LNCaP clone FGC (cell line): ENCODE measurements at regions not wholly inside any gene's neighbourhood (a gene's known extent, or its start where the extent isn't known, plus 50 kb on each side); places are given as distances from the start of the nearest gene placed in this dataset.

Experiments
- DNase-seq: peaks from one replicate; pipeline ENCODE4 v3.0.0-alpha.2; 2011; ENCODE audit warnings: low read depth
- H3K4me3 ChIP-seq: 2 replicates; pipeline ENCODE4 v1.5.1; 2011; ENCODE audit warnings: mild to moderate bottlenecking, low read depth, low read length, control low read depth
- CTCF ChIP-seq: IDR thresholded peaks from 2 replicates; pipeline ENCODE4 v1.5.1; 2012; ENCODE audit warnings: mild to moderate bottlenecking; ENCODE audit not compliant: control insufficient read depth, insufficient read depth; ENCODE audit errors: extremely low read depth

DNA sequence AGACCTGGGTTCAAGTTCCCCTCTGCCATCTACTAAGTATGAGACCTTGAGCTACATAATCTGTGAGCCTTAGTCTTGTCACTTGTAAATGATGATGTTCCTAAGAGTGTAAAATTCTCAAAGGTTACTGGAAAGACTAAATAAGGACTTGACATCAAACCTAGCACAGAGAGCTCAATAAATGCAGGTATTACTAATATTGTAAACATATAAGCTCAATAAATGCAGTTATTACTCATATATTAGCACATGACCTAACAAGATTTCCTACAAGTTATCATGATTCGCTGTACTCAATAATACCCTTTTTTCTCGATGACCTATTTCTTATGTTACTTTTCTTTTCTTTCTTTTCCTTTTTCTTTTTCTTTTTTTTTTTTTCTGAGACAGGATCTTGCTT lies 174.9 kb downstream of the ZNF281 start:
- DNase-seq = no peak
- no peak for TF ChIP-seq CTCF
- H3K4me3 ChIP-seq = no peak overlapping the region

- DNase-seq = no peak
- H3K4me3 ChIP-seq = no peak overlapping the region
- no peak for TF ChIP-seq CTCF
These were observed 176.4 kb downstream of the ZNF281 start for GRCh38 chr1:200233393-200233792.

DNA sequence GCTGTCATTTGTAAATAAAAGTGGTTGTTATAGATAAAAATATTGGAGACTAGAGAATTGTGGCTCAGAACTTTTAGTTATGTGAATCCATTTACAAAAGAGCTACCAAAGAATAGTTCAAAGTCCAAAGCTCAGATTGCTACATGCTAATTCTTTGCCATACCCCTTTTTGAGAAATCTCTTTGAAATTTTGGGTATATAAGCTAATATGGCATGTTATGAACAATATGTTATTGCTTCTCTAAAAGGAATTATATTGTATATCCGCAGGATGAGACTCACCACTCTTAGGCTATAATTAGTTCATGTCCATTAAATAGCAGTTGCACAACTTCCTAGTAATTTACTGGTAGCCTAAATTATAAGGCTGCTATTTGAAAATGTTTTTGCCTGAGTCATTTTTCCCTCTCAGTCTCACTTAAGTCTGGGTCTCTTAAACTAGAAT lies 178.0 kb downstream of the ZNF281 start:
- TF ChIP-seq CTCF = no peak
- no peak for DNase-seq
- no peak overlapping the region for H3K4me3 ChIP-seq

- DNase-seq = no peak
- no peak for TF ChIP-seq CTCF
- no peak overlapping the region for H3K4me3 ChIP-seq
These were observed 179.2 kb downstream of the ZNF281 start for GRCh38 chr1:200230671-200231070.

- H3K4me3 ChIP-seq = no peak overlapping the region
These were observed 181.3 kb downstream of the ZNF281 start for GRCh38 chr1:200228486-200228885.

DNA sequence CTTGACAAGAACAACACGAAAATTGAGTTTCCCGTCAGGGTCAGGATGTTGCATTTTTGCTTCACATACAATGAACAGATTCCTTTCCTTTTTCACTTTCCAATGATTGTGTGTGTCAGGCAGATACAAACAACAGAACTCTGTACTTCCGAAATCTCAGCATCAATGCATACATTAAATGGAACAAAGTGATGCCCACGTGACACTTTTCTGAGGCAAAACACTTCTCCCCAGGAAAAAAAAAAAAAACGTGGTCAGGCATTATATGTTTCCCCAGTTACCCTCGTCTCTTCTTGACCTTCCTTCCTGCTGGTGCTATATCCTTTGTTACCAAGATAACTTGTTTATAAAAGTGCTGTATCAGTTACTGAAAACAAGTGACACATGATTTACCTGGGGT lies 181.8 kb downstream of the ZNF281 start:
- no peak for TF ChIP-seq CTCF
- DNase-seq = no peak

More at GRCh38 chr1:200228486-200228885, 181.3 kb downstream of the ZNF281 start:
- DNase-seq = no peak
- TF ChIP-seq CTCF = no peak

More for the DNA sequence above, 181.8 kb downstream of the ZNF281 start:
- H3K4me3 ChIP-seq = no peak overlapping the region
